Epithelial cell of proximal tubule (primary cell): ENCODE measurements at regions not wholly inside any gene's neighbourhood (a gene's known extent, or its start where the extent isn't known, plus 50 kb on each side); places are given as distances from the start of the nearest gene placed in this dataset.

Experiments used
- DNase-seq: peaks from one replicate; pipeline ENCODE4 v3.0.0-alpha.2; 2011; ENCODE audit warnings: low read depth
- H3K4me3 ChIP-seq: 2 replicates; pipeline ENCODE4 v1.5.1; 2011; ENCODE audit warnings: low read depth, mild to moderate bottlenecking, low read length
- CTCF ChIP-seq: conservative IDR thresholded peaks from 2 replicates; pipeline ENCODE4 v1.5.1; 2012; ENCODE audit warnings: low read depth, mild to moderate bottlenecking, low read length

- H3K4me3 ChIP-seq: no peak overlapping the region
- TF ChIP-seq CTCF: no peak
- no peak for DNase-seq
Observed at GRCh38 chr2:63788071-63788470, 53.6 kb upstream of the UGP2 start.

- H3K4me3 ChIP-seq: no peak overlapping the region
- DNase-seq: no peak
- no peak for TF ChIP-seq CTCF
Observed at GRCh38 chr2:63789338-63790020, 52.2 kb upstream of the UGP2 start.

GRCh38 chr2:63790491-63790890 lies 51.2 kb upstream of the UGP2 start:
- H3K4me3 ChIP-seq: no peak overlapping the region
- DNase-seq: no peak
- TF ChIP-seq CTCF: no peak

- DNase-seq: peak; percentile 50
- no peak for TF ChIP-seq CTCF
- no peak overlapping the region for H3K4me3 ChIP-seq
Observed at GRCh38 chr2:63790906-63791305, 50.8 kb upstream of the UGP2 start.

GRCh38 chr2:63791387-63791786 lies 50.3 kb upstream of the UGP2 start:
- no peak for DNase-seq
- TF ChIP-seq CTCF: no peak
- H3K4me3 ChIP-seq: no peak overlapping the region
